Trophoblast cell (in vitro differentiated cells and primary cell): ENCODE measurements at regions not wholly inside any gene's neighbourhood (a gene's known extent, or its start where the extent isn't known, plus 50 kb on each side); places are given as distances from the start of the nearest gene placed in this dataset.

Experiments
- DNase-seq, 2 donors: peaks; one replicate each; pipeline ENCODE4 v3.0.0-alpha.2; 2016
- H2AFZ ChIP-seq: 2 replicates; pipeline ENCODE4 v1.6.1; 2013; ENCODE audit warnings: low read length, moderate library complexity, mild to moderate bottlenecking; ENCODE audit not compliant: insufficient read depth, poor library complexity
- H2AK5ac ChIP-seq: 2 replicates; pipeline ENCODE4 v1.6.1; 2013; ENCODE audit warnings: mild to moderate bottlenecking, low read length
- H2BK120ac ChIP-seq: 2 replicates; pipeline ENCODE4 v1.6.1; 2013; ENCODE audit warnings: low read length, mild to moderate bottlenecking, moderate library complexity; ENCODE audit not compliant: insufficient read depth, poor library complexity
- H2BK12ac ChIP-seq: 2 replicates; pipeline ENCODE4 v1.6.1; 2013; ENCODE audit warnings: mild to moderate bottlenecking, low read length, moderate library complexity
- H2BK5ac ChIP-seq: 2 replicates; pipeline ENCODE4 v1.6.1; 2013; ENCODE audit warnings: low read length, low read depth, moderate library complexity, mild to moderate bottlenecking; ENCODE audit not compliant: poor library complexity
- H3K14ac ChIP-seq: 2 replicates; pipeline ENCODE4 v1.6.1; 2013; ENCODE audit warnings: mild to moderate bottlenecking, low read length
- H3K18ac ChIP-seq: 2 replicates; pipeline ENCODE4 v1.6.1; 2013; ENCODE audit warnings: mild to moderate bottlenecking, low read length
- H3K23ac ChIP-seq: 2 replicates; pipeline ENCODE4 v1.6.1; 2013; ENCODE audit warnings: low read length
- H3K27ac ChIP-seq: 2 replicates; pipeline ENCODE4 v1.5.1; 2013; ENCODE audit warnings: low read depth, mild to moderate bottlenecking, inconsistent platforms, low read length, moderate library complexity
- H3K27me3 ChIP-seq: 2 replicates; pipeline ENCODE4 v1.6.1; 2013; ENCODE audit warnings: inconsistent platforms, mild to moderate bottlenecking, low read length, moderate library complexity; ENCODE audit not compliant: insufficient read depth
- H3K36me3 ChIP-seq, 2 experiments: 1 replicate in 1 of 2; 2 replicates in 1 of 2; pipeline ENCODE4 v1.6.1; 2013; ENCODE audit warnings: low read length in 2 of 2, mild to moderate bottlenecking in 2 of 2, moderate library complexity in 1 of 2; ENCODE audit not compliant: insufficient read depth in 2 of 2, control insufficient read depth in 1 of 2
- H3K4ac ChIP-seq: 2 replicates; pipeline ENCODE4 v1.6.1; 2013; ENCODE audit warnings: low read depth, mild to moderate bottlenecking, low read length, moderate library complexity
- H3K4me1 ChIP-seq, 2 experiments: 1 replicate in 1 of 2; 2 replicates in 1 of 2; pipeline ENCODE4 v1.6.1; 2013; ENCODE audit warnings: low read length in 2 of 2, mild to moderate bottlenecking in 2 of 2, moderate library complexity in 1 of 2; ENCODE audit not compliant: insufficient read depth in 2 of 2, control insufficient read depth in 1 of 2
- H3K4me2 ChIP-seq: 2 replicates; pipeline ENCODE4 v1.6.1; 2013; ENCODE audit warnings: inconsistent platforms, mild to moderate bottlenecking, low read length, moderate library complexity
- H3K4me3 ChIP-seq: 2 replicates; pipeline ENCODE4 v1.5.1; 2013; ENCODE audit warnings: mild to moderate bottlenecking, low read depth, low read length, inconsistent platforms
- H3K79me1 ChIP-seq: one replicate; pipeline ENCODE4 v1.6.1; 2013; ENCODE audit warnings: low read length
- H3K79me2 ChIP-seq: 2 replicates; pipeline ENCODE4 v1.6.1; 2013; ENCODE audit warnings: low read length, mild to moderate bottlenecking; ENCODE audit not compliant: control insufficient read depth, insufficient read depth, poor library complexity
- H3K9ac ChIP-seq: 2 replicates; pipeline ENCODE4 v1.6.1; 2013; ENCODE audit warnings: mild to moderate bottlenecking, low read length
- H3K9me3 ChIP-seq: 2 replicates; pipeline ENCODE4 v1.6.1; 2013; ENCODE audit warnings: low read depth, mild to moderate bottlenecking, control low read depth, inconsistent platforms, low read length; ENCODE audit not compliant: insufficient read depth
- H4K12ac ChIP-seq: 2 replicates; pipeline ENCODE4 v1.6.1; 2013; ENCODE audit warnings: low read depth, mild to moderate bottlenecking, low read length, moderate library complexity
- H4K8ac ChIP-seq: 2 replicates; pipeline ENCODE4 v1.6.1; 2013; ENCODE audit warnings: low read depth, mild to moderate bottlenecking, low read length, moderate library complexity
- H4K91ac ChIP-seq: one replicate; pipeline ENCODE4 v1.6.1; 2013; ENCODE audit warnings: low read depth, mild to moderate bottlenecking, low read length, moderate library complexity
- WGBS: extraction: QIAGEN DNeasy Blood & Tissue Kit; methylation state at CpG from one replicate; pipeline ENCODE4 v1.1.7; 2013; ENCODE audit warnings: missing lambda C conversion rate; ENCODE audit not compliant: insufficient read length, insufficient coverage; ENCODE audit errors: extremely low coverage; 5-methylcytosine and 5-hydroxymethylcytosine counted together

- H4K8ac ChIP-seq = no peak overlapping the region
- H4K91ac ChIP-seq = no peak overlapping the region
- no peak overlapping the region for H2AK5ac ChIP-seq
- no peaks in the 10 kb centered on the region for H3K79me2 ChIP-seq
- no peak overlapping the region for H3K18ac ChIP-seq
- no peak overlapping the region for H2BK12ac ChIP-seq
- no peaks in the 10 kb centered on the region for H3K79me1 ChIP-seq
- WGBS = no CpG with 5 or more reads among the region's 10 CpGs
- H3K14ac ChIP-seq = no peak overlapping the region
- H4K12ac ChIP-seq = no peak overlapping the region
- H2BK5ac ChIP-seq = no peak overlapping the region
- no peaks in the 10 kb centered on the region for H3K27me3 ChIP-seq
- no peak overlapping the region for H3K23ac ChIP-seq
- no peak overlapping the region for H3K4me3 ChIP-seq
- H3K4ac ChIP-seq = no peak overlapping the region
- H3K9ac ChIP-seq = no peak overlapping the region
- no peak for DNase-seq
- H3K9me3 ChIP-seq = peaks cover 4% of the 10 kb centered on the region
- no peak overlapping the region for H3K4me2 ChIP-seq
- no peak overlapping the region for H3K27ac ChIP-seq
- H2BK120ac ChIP-seq = no peak overlapping the region
- H2AFZ ChIP-seq = no peak overlapping the region
- H3K36me3 ChIP-seq = peaks cover 0 to 2% of the 10 kb centered on the region in 2 experiments
- H3K4me1 ChIP-seq = peaks cover 0 to 3% of the 10 kb centered on the region in 2 experiments
These were observed 90.6 kb downstream of the GLI2 start for GRCh38 chr2:120826260-120826648.

DNA sequence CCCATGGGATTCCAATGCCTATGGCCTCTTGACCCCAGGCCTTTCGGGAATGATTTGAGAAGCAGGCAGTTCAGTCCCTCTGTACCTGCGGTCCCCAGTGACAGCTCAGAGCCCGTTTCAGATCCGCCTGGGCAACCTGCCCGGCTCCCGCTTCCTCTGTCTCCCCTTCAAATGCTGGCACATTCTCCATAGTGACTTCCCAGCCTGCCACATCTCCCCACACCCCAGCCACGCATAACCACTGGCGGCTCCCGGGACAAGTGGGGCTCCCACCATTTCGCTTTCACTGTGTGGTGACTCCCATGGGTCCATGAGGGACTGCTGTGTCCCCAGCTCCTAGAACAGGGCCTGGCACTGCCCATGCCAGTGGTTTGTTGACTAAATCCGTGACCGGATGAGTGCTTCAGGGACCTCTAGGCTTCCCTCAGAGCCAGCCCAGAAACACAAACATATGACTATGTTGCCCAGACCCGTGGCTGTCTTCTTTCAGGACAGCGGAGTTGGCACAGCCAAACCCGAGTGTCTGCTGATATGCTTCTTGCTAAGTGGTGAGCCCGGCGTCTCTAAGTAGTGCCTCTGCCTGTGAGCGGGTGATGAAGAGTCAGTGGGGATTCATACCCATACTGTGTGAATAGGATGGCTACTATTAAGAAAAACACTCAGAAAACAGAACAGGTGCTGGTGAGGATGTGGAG is 91.2 kb downstream of the GLI2 start:
- H2BK120ac ChIP-seq = no peak overlapping the region
- no peak overlapping the region for H4K12ac ChIP-seq
- H3K79me2 ChIP-seq = no peaks in the 10 kb centered on the region
- no peak overlapping the region for H3K23ac ChIP-seq
- H3K4me3 ChIP-seq = no peak overlapping the region
- no peak overlapping the region for H2BK12ac ChIP-seq
- H2BK5ac ChIP-seq = no peak overlapping the region
- no peak overlapping the region for H3K18ac ChIP-seq
- no peak overlapping the region for H3K9ac ChIP-seq
- H3K4me1 ChIP-seq = peaks cover 0 to 3% of the 10 kb centered on the region in 2 experiments
- H3K27me3 ChIP-seq = no peaks in the 10 kb centered on the region
- DNase-seq = no peak
- H4K8ac ChIP-seq = no peak overlapping the region
- H3K79me1 ChIP-seq = no peaks in the 10 kb centered on the region
- H3K4me2 ChIP-seq = no peak overlapping the region
- H3K4ac ChIP-seq = no peak overlapping the region
- peaks cover 4% of the 10 kb centered on the region for H3K9me3 ChIP-seq
- no CpG with 5 or more reads among the region's 18 CpGs for WGBS
- no peak overlapping the region for H3K14ac ChIP-seq
- peaks cover 0 to 2% of the 10 kb centered on the region in 2 experiments for H3K36me3 ChIP-seq
- H2AK5ac ChIP-seq = no peak overlapping the region
- H3K27ac ChIP-seq = no peak overlapping the region
- H2AFZ ChIP-seq = no peak overlapping the region
- no peak overlapping the region for H4K91ac ChIP-seq

DNA sequence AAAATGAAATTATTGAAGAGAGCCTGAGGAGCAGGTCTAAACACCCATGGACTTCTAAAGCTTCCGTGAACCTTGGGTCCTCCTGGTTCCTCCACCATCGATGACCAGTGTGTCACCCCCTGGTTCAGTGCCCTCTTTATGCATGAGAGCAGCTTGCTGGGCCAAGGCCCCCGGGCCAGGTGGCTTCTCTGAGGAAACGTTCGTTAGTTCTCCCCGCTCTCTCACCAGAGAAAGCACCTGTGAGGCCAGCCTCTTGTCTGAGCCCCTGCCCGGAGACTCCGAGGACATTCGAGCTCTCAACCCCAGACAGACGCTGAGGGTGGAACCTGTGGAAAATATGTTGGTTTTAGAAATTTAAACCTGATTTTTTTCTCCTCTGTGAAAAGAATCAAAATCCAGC is 92.4 kb downstream of the GLI2 start:
- Histone ChIP-seq H3K4ac (no peak overlapping the region), H2BK5ac (no peak overlapping the region), H3K27ac (no peak overlapping the region), H3K9me3 (peaks cover 4% of the 10 kb centered on the region), H2AK5ac (no peak overlapping the region), H3K36me3 (peaks cover 0 to 2% of the 10 kb centered on the region in 2 experiments), H3K79me2 (no peaks in the 10 kb centered on the region), H4K8ac (no peak overlapping the region), H4K12ac (no peak overlapping the region), H3K4me3 (no peak overlapping the region), H4K91ac (no peak overlapping the region), H3K4me2 (no peak overlapping the region), H2AFZ (no peak overlapping the region), H3K18ac (no peak overlapping the region), H3K9ac (no peak overlapping the region), H3K79me1 (no peaks in the 10 kb centered on the region), H2BK120ac (no peak overlapping the region), H3K14ac (no peak overlapping the region), H3K23ac (no peak overlapping the region), H3K4me1 (peaks cover 0 to 3% of the 10 kb centered on the region in 2 experiments), H2BK12ac (no peak overlapping the region), H3K27me3 (no peaks in the 10 kb centered on the region)
- DNase-seq = no peak
- WGBS = no CpG with 5 or more reads among the region's 10 CpGs

- H4K91ac ChIP-seq = no peak overlapping the region
These were observed 93.4 kb downstream of the GLI2 start for GRCh38 chr2:120828829-120829632.

More at GRCh38 chr2:120828829-120829632, 93.4 kb downstream of the GLI2 start:
- H3K27me3 ChIP-seq = no peaks in the 10 kb centered on the region
- H2AK5ac ChIP-seq = no peak overlapping the region
- H2AFZ ChIP-seq = no peak overlapping the region
- H3K4ac ChIP-seq = no peak overlapping the region
- H3K79me2 ChIP-seq = no peaks in the 10 kb centered on the region
- H3K18ac ChIP-seq = no peak overlapping the region
- peaks cover 6% of the 10 kb centered on the region for H3K9me3 ChIP-seq
- peak overlapping the region; percentile 38 for H3K4me3 ChIP-seq
- no peaks in the 10 kb centered on the region for H3K79me1 ChIP-seq
- no peak overlapping the region for H3K4me2 ChIP-seq
- DNase-seq = no peak
- no peak overlapping the region for H3K27ac ChIP-seq
- H2BK120ac ChIP-seq = no peak overlapping the region
- no peak overlapping the region for H3K23ac ChIP-seq
- H3K4me1 ChIP-seq = peaks cover 0 to 3% of the 10 kb centered on the region in 2 experiments
- no peak overlapping the region for H3K14ac ChIP-seq
- no CpG with 5 or more reads among the region's 14 CpGs for WGBS
- H2BK5ac ChIP-seq = no peak overlapping the region
- no peak overlapping the region for H2BK12ac ChIP-seq
- H3K9ac ChIP-seq = no peak overlapping the region
- peaks cover 0 to 2% of the 10 kb centered on the region in 2 experiments for H3K36me3 ChIP-seq
- H4K8ac ChIP-seq = no peak overlapping the region
- no peak overlapping the region for H4K12ac ChIP-seq
